MCF 10A (cell line): ENCODE measurements at regions not wholly inside any gene's neighbourhood (a gene's known extent, or its start where the extent isn't known, plus 50 kb on each side); places are given as distances from the start of the nearest gene placed in this dataset.

Experiments used
- BruUV-seq: library from RNA; stranded (reverse); fragments of 400-500 nt; replicated peaks from 2 replicates; lab custom pipeline; 2021; lab: Mats Ljungman, UMichigan
- CTCF ChIA-PET: fragments of 300-600 bp; sonication (Branson Sonifier 250); formaldehyde crosslinking; extraction: SDS; loops from one replicate; lab custom pipeline; 2021; ENCODE audit warnings: antibody characterized with exemption, inconsistent platforms; lab: Yijun Ruan, JAX
- POLR2A ChIA-PET: fragments of 300-600, 350-650 bp; sonication (Branson Sonifier 250); formaldehyde crosslinking; extraction: SDS; loops from one replicate; lab custom pipeline; 2020; ENCODE audit warnings: antibody characterized with exemption, inconsistent platforms; lab: Yijun Ruan, JAX
- DNase-seq: peaks from one replicate; pipeline ENCODE4 v3.0.0-alpha.2; 2018; ENCODE audit not compliant: unreplicated experiment
- H3K27ac Mint-ChIP-seq: one replicate; pipeline ENCODE4 v1.8.0; 2022; ENCODE audit warnings: mild to moderate bottlenecking, low read depth, mixed read lengths; ENCODE audit not compliant: unreplicated experiment
- H3K27me3 Mint-ChIP-seq: one replicate; pipeline ENCODE4 v1.8.0; 2022; ENCODE audit warnings: mixed read lengths; ENCODE audit not compliant: insufficient read depth, unreplicated experiment
- H3K36me3 Mint-ChIP-seq: one replicate; pipeline ENCODE4 v1.8.0; 2022; ENCODE audit warnings: mild to moderate bottlenecking, moderate library complexity, mixed read lengths; ENCODE audit not compliant: insufficient read depth, unreplicated experiment
- H3K4me1 Mint-ChIP-seq: one replicate; pipeline ENCODE4 v1.8.0; 2022; ENCODE audit warnings: mixed read lengths; ENCODE audit not compliant: insufficient read depth, unreplicated experiment
- H3K4me3 Mint-ChIP-seq: one replicate; pipeline ENCODE4 v1.8.0; 2022; ENCODE audit warnings: mild to moderate bottlenecking, moderate library complexity, mixed read lengths; ENCODE audit not compliant: unreplicated experiment
- H3K9me3 Mint-ChIP-seq: one replicate; pipeline ENCODE4 v1.8.0; 2022; ENCODE audit warnings: mixed read lengths; ENCODE audit not compliant: unreplicated experiment
- CTCF ChIP-seq: fragments of 200-600 bp; IDR thresholded peaks from one replicate; pipeline ENCODE4 v1.8.0; 2022; ENCODE audit warnings: antibody characterized with exemption, mild to moderate bottlenecking; ENCODE audit not compliant: unreplicated experiment
- intact Hi-C: fragments of 100-400 bp; cut with micrococcal nuclease; formaldehyde crosslinking; loops from 2 replicates; pipeline ENCODE4 v1.14.1; 2022

- Mint-ChIP-seq H3K9me3 (peaks cover 4% of the 10 kb centered on the region), H3K36me3 (peaks cover 7% of the 10 kb centered on the region), H3K27me3 (no peaks in the 10 kb centered on the region), H3K4me1 (no peaks in the 10 kb centered on the region), H3K4me3 (no peak overlapping the region), H3K27ac (no peak overlapping the region)
- POLR2A ChIA-PET: no interaction called here
- intact Hi-C loops: no loop called here
- no TSS peak for BruUV-seq
- CTCF ChIA-PET: no interaction called here
- DNase-seq: no peak
- TF ChIP-seq CTCF: no peak
Observed at GRCh38 chr12:5262450-5262849, 169.5 kb upstream of the NTF3 start.

DNA sequence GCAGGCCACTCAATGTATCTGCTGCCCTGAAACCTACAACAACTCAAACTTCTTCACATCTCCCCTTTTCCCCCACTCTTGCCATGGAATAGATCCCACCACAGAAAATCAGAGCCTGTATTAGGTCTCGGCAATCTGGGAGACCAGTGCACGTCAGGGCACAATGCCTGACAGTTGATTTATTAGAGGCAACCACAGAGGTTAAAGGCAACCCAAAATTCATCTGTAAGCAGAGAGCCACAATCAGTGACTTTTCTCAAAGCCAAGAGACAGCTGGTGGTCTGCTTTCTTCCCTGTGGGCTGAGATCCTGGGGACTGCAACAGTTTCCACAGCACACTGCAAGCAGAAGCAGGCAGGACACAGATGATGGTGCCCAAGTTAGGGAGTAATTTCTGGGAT is 169.0 kb upstream of the NTF3 start:
- no peak for DNase-seq
- no TSS peak for BruUV-seq
- POLR2A ChIA-PET: no interaction called here
- CTCF ChIA-PET: no interaction called here
- Mint-ChIP-seq H3K27me3 (no peaks in the 10 kb centered on the region), H3K36me3 (peaks cover 7% of the 10 kb centered on the region), H3K4me1 (no peaks in the 10 kb centered on the region), H3K4me3 (no peak overlapping the region), H3K9me3 (no peaks in the 10 kb centered on the region), H3K27ac (no peak overlapping the region)
- TF ChIP-seq CTCF: no peak
- intact Hi-C loops: no loop called here

DNA sequence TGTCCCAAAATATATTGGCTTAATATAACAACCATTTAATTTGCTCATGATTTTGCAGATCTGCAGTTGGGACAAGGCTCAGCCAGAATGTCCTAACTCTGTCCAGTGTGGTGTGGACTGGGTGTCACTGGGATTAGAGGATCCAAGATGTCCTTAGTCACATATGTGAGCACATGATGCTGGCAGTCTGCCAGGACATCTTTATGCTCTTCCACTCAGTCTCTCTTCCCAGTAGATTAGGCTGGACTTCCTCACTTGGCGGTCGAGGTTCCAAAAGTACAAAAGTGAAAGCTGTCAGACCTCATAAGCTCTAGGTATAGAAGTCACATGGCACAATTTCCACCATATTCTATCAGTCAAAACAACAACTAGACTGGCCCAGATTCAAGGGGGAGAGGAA is 167.9 kb upstream of the NTF3 start:
- CTCF ChIA-PET: no interaction called here
- intact Hi-C loops: no loop called here
- Mint-ChIP-seq H3K4me1 (no peaks in the 10 kb centered on the region), H3K4me3 (no peak overlapping the region), H3K9me3 (no peaks in the 10 kb centered on the region), H3K36me3 (peaks cover 7% of the 10 kb centered on the region), H3K27ac (no peak overlapping the region), H3K27me3 (no peaks in the 10 kb centered on the region)
- no TSS peak for BruUV-seq
- POLR2A ChIA-PET: no interaction called here
- no peak for DNase-seq
- TF ChIP-seq CTCF: no peak

- no peak for TF ChIP-seq CTCF
- DNase-seq: no peak
- no peak overlapping the region for H3K4me3 Mint-ChIP-seq
- intact Hi-C loops: no loop called here
- H3K9me3 Mint-ChIP-seq: peaks cover 10% of the 10 kb centered on the region
- CTCF ChIA-PET: no interaction called here
- H3K27me3 Mint-ChIP-seq: no peaks in the 10 kb centered on the region
- POLR2A ChIA-PET: no interaction called here
- no peak overlapping the region for H3K27ac Mint-ChIP-seq
- H3K36me3 Mint-ChIP-seq: peaks cover 7% of the 10 kb centered on the region
- no peaks in the 10 kb centered on the region for H3K4me1 Mint-ChIP-seq
- no TSS peak for BruUV-seq
Observed at GRCh38 chr12:5267603-5268423, 164.1 kb upstream of the NTF3 start.
